ENCODE measurements at regions not wholly inside any gene's neighbourhood (a gene's known extent, or its start where the extent isn't known, plus 50 kb on each side); places are given as distances from the start of the nearest gene placed in this dataset.
"Not testable (repeated sequence)": the region's sequence is repeated elsewhere in the genome, so short reads cannot be mapped to it uniquely, and the experiment has no call there.

DNA sequence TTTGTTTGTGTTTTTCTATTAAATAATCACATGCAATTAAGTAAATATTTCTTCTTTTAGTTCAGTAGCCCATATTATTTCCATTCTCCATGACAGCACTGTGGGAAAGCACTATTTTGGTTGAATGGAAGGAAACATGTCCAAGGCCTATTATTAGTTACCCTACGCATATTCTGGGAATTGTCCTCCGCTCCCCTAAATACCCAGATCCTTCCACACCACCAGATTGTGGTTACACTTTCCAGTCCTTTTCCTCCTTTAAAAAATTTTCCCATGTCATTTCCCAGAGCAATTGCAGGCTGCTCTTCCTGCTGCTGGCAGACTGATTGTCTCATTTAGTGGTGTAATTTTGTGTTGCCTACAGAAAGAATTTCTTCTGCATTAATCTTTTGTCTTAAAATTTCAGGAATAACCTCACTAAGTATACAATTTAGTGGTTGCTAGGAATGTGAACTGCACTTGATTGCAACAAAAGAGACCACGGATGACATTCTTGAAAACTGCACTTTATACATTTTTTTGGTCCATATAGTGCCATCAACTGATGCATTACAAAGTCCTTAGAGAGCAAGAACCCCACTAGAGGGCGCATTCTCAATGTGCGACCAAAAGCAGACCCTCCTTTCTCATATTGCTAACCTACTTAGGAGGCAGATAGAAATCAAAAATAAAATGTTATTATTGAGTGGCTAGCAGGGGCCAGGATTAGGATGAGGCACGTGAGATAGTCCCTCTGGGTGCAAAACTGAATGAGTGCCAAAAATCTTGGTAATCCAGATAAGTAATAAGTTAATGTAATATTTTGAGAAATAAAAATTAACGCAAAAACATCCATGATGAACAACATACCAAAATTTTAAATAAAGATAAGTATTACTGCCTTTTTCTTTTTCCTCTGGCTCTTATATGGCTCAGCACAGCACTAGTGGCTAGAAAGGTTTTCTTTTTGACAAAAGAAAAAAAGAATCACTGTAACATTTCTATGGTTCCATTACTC is 98.8 kb upstream of the IQCM start:
- in situ Hi-C loops (cut with MboI; ENCODE audit: low sequenced_read_pairs, unreplicated experiment): no loop called here
- TF ChIP-seq, protein P1, sequence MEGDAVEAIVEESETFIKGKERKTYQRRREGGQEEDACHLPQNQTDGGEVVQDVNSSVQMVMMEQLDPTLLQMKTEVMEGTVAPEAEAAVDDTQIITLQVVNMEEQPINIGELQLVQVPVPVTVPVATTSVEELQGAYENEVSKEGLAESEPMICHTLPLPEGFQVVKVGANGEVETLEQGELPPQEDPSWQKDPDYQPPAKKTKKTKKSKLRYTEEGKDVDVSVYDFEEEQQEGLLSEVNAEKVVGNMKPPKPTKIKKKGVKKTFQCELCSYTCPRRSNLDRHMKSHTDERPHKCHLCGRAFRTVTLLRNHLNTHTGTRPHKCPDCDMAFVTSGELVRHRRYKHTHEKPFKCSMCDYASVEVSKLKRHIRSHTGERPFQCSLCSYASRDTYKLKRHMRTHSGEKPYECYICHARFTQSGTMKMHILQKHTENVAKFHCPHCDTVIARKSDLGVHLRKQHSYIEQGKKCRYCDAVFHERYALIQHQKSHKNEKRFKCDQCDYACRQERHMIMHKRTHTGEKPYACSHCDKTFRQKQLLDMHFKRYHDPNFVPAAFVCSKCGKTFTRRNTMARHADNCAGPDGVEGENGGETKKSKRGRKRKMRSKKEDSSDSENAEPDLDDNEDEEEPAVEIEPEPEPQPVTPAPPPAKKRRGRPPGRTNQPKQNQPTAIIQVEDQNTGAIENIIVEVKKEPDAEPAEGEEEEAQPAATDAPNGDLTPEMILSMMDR (IDR thresholded peaks at IDR 0.05; ENCODE audit: borderline replicate concordance, control extremely low read depth, extremely low read depth, insufficient read depth, missing control alignments): peak; percentile 70
- DNase-seq (ENCODE audit: low spot score): peak; percentile 60

DNA sequence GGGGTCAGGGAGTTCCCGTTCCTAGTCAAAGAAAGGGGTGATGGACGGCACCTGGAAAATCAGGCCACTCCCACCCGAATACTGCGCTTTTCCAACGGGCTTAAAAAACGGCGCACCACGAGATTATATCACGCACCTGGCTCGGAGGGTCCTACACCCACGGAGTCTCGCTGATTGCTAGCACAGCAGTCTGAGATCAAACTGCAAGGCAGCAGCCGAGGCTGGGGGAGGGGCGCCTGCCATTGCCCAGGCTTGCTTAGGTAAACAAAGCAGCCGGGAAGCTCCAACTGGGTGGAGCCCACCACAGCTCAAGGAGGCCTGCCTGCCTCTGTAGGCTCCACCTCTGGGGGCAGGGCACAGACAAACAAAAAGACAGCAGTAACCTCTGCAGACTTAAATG is 100.1 kb upstream of the IQCM start:
- DNase-seq (ENCODE audit: low spot score); in situ Hi-C loops (cut with MboI; ENCODE audit: low sequenced_read_pairs, unreplicated experiment): not testable (repeated sequence)

DNA sequence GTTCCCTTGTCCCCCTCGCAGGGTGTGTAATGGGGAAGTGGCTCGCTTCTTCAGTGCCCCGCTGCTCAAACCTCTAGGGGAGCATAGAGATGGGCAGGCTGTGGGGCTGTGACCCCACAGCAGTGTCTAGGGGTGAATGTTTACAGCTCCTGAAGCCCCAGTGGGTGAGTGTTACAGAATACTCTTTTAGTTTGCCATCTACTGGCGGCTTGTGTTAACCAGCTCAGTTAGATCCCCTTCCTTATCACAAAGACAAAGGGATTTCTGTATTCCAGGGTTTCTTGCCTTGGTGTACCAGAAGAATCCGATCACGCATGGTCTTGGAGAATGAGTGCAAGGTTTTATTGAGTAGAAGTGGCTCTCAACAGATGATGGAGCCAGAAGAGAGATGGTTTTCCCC is 108.1 kb upstream of the IQCM start:
- no peak for DNase-seq (ENCODE audit: low spot score)
- TF ChIP-seq, protein P1 (IDR thresholded peaks at IDR 0.05; ENCODE audit: borderline replicate concordance, control extremely low read depth, extremely low read depth, insufficient read depth, missing control alignments): no peak
- in situ Hi-C loops (cut with MboI; ENCODE audit: low sequenced_read_pairs, unreplicated experiment): no loop called here

- DNase-seq (ENCODE audit: low spot score): no peak
- in situ Hi-C loops (cut with MboI; ENCODE audit: low sequenced_read_pairs, unreplicated experiment): no loop called here
- TF ChIP-seq, protein P1 (IDR thresholded peaks at IDR 0.05; ENCODE audit: borderline replicate concordance, control extremely low read depth, extremely low read depth, insufficient read depth, missing control alignments): no peak
These were observed 111.9 kb upstream of the IQCM start for GRCh38 chr4:149927514-149927913.

DNA sequence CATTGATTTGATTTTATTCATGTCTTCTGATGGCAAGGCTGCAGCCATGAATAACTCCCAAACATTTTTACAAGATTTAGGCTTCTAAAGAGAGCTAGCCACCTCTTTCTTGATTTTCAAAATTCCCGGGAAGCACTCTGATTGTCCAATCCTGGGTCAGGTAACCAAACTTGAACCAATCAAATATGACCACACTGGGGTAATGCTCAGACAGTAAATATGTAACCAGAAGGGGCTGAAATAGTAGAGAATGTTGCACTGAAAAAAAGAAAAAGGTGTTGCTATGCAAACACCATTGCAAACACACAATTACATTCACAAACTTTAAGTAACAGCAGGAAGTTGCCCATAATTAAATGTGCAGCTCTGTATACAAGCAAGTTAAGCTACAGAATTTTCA is 112.9 kb upstream of the IQCM start:
- TF ChIP-seq, protein P1 (IDR thresholded peaks at IDR 0.05; ENCODE audit: borderline replicate concordance, control extremely low read depth, extremely low read depth, insufficient read depth, missing control alignments): no peak
- no peak for DNase-seq (ENCODE audit: low spot score)
- in situ Hi-C loops (cut with MboI; ENCODE audit: low sequenced_read_pairs, unreplicated experiment): no loop called here

DNA sequence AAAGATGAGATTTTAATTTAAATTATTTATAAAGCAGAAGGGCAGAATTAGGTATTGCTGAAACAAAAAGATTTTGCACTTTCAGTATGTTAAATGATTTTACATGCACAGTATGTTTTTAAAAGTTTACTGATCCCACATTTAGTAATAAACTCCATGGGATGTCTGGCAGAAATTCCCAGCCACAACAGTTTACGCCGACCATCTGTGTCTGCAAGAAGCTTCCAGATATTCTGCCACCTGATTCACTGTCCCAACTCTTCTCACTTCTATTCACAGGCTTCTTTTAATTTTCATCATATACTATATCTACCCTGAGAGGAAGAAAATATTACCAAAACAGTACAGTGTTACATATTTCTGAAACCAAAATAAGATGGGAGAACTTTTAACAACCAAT is 115.8 kb upstream of the IQCM start:
- in situ Hi-C loops (cut with MboI; ENCODE audit: low sequenced_read_pairs, unreplicated experiment): no loop called here
- TF ChIP-seq, protein P1 (IDR thresholded peaks at IDR 0.05; ENCODE audit: borderline replicate concordance, control extremely low read depth, extremely low read depth, insufficient read depth, missing control alignments): no peak
- DNase-seq (ENCODE audit: low spot score): no peak

DNA sequence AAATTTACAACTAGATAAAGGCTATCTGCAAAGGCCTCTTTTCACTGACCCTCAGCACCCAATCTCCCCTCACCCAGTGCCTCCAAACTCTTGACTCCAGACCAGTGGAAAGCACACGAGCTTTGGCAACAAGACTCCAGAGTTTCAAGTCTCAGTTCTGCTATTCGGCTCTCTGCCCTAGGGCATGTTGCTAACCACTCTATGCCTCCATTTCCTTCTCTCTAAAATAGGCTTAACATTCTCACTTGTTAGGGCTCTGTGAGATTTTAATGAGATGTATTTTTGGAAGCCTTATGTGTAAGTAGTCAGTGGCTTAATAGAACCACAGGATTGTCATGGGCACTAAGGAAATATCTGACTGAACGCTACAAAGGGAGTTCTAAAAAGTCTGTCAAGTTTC is 116.5 kb upstream of the IQCM start:
- in situ Hi-C loops (cut with MboI; ENCODE audit: low sequenced_read_pairs, unreplicated experiment): no loop called here
- DNase-seq (ENCODE audit: low spot score): no peak
- TF ChIP-seq, protein P1 (IDR thresholded peaks at IDR 0.05; ENCODE audit: borderline replicate concordance, control extremely low read depth, extremely low read depth, insufficient read depth, missing control alignments): no peak

All from GM13976 (cell line).